Bronchial epithelial cell (primary cell): ENCODE measurements at regions not wholly inside any gene's neighbourhood (a gene's known extent, or its start where the extent isn't known, plus 50 kb on each side); places are given as distances from the start of the nearest gene placed in this dataset.
"Not testable (repeated sequence)": the region's sequence is repeated elsewhere in the genome, so short reads cannot be mapped to it uniquely, and the experiment has no call there.

ENCODE experiments used
- DNase-seq: peaks from one replicate; pipeline ENCODE4 v3.0.0-alpha.2; 2010; ENCODE audit warnings: low read depth
- FAIRE-seq: peaks from 2 replicates; lab custom pipeline; 2011; peaks lifted over from hg19 to GRCh38; lab: Jason Lieb, UNC
- H3K27me3 ChIP-seq: 2 replicates; pipeline ENCODE4 v1.5.1; 2011; ENCODE audit warnings: low read length; ENCODE audit not compliant: control insufficient read depth, insufficient read depth
- H3K36me3 ChIP-seq: 2 replicates; pipeline ENCODE4 v1.5.1; 2011; ENCODE audit warnings: low read length; ENCODE audit not compliant: control insufficient read depth, insufficient read depth
- H3K4me3 ChIP-seq: 2 replicates; pipeline ENCODE4 v1.5.1; 2011; ENCODE audit warnings: mild to moderate bottlenecking, low read depth, low read length, control low read depth
- TF ChIP-seq, protein P1 (sequence below): IDR thresholded peaks from 2 replicates; pipeline ENCODE4 v1.5.1; 2011; ENCODE audit warnings: mild to moderate bottlenecking, moderate library complexity, low read length, control low read depth, inconsistent platforms; ENCODE audit not compliant: insufficient read depth, severe bottlenecking

DNA sequence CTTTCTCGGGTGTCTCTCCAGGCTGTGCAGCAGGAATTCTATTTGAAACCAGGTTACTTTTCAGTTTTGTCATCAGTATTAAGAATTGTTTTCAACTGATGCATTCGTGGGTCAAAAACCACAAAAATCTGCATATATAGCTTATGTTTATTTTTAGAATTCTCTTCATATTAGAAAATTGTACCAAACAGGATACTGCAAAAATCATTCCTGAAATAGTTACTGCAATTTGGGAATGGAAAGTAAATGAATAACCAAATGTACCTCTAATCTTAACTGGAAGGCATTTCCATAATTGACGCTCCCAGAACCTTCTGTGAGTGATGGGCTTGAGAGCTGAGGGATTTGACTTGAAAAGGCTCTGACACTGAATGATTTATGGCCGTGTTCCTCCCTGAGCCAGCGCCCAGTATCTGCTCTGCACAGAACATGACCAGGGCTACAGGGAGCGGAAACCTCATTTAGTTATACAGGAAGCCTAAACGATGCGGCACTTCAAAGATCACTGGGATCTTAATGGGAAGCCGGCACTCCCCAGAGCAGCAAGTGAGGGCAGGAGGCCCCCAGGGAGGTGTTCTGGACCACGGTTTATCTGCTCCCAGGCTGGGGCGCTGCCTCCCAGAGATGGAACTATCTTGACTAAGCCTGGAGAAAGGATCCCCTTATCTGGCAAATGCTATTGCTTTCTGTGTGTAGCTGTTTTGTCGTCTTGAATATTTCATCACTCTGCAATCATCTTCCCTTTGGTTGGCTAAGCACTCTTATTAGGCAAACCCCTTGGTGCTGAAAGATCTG, 446.0 kb downstream of the QKI start:
- no peaks in the 10 kb centered on the region for H3K36me3 ChIP-seq
- H3K4me3 ChIP-seq, result no peak overlapping the region
- FAIRE-seq (no peak), DNase-seq (no peak)
- H3K27me3 ChIP-seq, result no peaks in the 10 kb centered on the region
- TF ChIP-seq, protein P1, sequence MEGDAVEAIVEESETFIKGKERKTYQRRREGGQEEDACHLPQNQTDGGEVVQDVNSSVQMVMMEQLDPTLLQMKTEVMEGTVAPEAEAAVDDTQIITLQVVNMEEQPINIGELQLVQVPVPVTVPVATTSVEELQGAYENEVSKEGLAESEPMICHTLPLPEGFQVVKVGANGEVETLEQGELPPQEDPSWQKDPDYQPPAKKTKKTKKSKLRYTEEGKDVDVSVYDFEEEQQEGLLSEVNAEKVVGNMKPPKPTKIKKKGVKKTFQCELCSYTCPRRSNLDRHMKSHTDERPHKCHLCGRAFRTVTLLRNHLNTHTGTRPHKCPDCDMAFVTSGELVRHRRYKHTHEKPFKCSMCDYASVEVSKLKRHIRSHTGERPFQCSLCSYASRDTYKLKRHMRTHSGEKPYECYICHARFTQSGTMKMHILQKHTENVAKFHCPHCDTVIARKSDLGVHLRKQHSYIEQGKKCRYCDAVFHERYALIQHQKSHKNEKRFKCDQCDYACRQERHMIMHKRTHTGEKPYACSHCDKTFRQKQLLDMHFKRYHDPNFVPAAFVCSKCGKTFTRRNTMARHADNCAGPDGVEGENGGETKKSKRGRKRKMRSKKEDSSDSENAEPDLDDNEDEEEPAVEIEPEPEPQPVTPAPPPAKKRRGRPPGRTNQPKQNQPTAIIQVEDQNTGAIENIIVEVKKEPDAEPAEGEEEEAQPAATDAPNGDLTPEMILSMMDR, result no peak

DNA sequence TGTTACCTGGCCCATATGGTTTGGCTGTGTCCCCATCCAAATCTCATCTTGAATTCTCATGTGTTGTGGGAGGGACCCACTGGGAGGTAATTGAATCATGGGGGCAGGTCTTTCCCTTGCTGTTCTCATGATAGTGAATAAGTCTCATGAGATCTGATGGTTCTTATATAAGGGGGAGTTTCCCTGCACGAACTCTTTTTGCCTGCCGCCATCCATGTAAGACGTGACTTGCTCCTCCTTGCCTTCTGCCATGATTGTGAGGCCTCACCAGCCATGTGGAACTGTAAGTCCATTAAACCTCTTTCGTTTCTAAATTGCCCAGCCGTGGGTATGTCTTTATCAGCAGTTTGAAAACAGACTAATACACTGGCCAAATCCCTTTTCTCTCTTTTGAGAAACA, 444.4 kb downstream of the QKI start:
- H3K27me3 ChIP-seq, H3K4me3 ChIP-seq, FAIRE-seq, H3K36me3 ChIP-seq, DNase-seq: not testable (repeated sequence)

DNA sequence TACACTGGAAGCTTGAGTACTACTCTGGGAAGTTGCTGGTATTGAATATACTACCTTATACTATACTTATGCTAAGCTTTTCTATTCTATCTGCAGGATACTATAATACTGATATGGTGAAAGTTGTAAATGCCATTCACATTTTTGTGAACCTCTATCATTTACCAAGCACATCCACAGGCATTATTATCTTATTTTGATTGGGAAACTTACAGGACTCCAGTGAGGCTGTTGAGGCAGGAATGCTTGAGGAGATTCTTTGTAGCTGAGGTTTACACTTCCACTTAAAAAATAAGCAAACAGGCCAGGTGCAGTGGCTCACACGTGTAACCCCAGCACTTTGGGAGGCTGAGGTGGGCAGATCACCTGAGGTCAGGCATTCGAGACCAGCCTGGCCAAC, 442.9 kb downstream of the QKI start:
- DNase-seq, result no peak
- Histone ChIP-seq H3K4me3 (no peak overlapping the region), H3K27me3 (no peaks in the 10 kb centered on the region), H3K36me3 (no peaks in the 10 kb centered on the region)
- TF ChIP-seq, protein P1, result no peak
- no peak for FAIRE-seq

DNA sequence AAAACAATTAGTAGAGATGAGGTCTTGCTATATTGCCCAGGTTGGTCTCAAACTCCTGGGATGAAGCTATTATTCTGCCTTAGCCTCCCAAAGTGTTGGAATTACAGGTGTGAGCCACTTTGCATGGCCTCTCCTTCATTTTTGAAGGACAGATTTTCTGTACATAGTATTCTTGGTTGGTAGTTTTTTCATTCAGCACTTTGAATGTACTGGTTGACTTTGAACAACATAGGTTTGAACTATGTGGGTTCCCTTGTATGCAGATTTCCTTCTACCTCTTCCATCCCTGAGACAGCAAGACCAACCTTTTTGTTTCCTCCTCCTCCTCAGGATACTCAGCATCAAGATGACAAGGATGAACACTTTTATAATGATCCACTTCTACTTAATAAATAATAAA, 436.4 kb downstream of the QKI start:
- no peaks in the 10 kb centered on the region for H3K36me3 ChIP-seq
- H3K4me3 ChIP-seq, result no peak overlapping the region
- no peak for FAIRE-seq
- DNase-seq, result no peak
- TF ChIP-seq, protein P1, result no peak
- no peaks in the 10 kb centered on the region for H3K27me3 ChIP-seq

DNA sequence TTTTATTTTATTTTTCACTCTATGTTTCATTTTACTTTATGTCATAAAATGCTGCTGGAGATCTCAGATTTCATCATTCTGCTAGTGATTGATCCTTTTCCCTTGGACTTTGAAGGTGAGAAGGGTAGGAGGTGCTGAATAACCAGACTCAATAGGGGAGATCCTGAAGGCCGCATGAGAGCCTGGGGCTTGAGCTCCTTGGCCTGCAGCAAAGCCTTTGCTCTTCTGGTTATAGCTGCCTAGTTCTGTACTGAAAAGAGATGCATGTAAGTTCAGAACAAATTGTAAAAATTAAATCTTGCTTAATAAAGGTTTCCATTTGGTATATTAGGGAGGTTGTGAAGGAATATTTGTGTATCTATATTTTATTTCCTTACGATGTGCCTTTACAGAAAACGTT, 430.2 kb downstream of the QKI start:
- Histone ChIP-seq H3K36me3 (no peaks in the 10 kb centered on the region), H3K27me3 (no peaks in the 10 kb centered on the region), H3K4me3 (no peak overlapping the region)
- TF ChIP-seq, protein P1, result no peak
- no peak for FAIRE-seq
- DNase-seq, result no peak

DNA sequence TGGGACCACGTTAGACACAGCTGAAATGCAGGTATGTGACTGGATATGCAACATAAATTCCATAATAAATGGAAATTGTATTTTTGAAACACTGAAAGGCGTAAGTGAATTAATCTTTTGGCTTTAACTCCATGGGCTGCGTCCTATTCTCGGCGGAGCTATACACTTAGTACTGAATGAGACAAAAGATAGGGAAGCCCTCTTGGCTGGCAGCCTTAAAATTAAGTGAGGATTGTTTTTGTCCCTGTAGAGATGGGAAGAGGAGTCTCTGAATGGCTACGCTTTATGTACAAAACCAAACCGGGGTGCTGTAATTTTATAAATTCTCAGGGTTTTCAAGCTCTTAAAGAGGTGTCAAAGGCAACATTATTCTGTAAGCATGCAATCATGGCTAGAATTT, 429.8 kb downstream of the QKI start:
- DNase-seq, result no peak
- Histone ChIP-seq H3K36me3 (no peaks in the 10 kb centered on the region), H3K4me3 (no peak overlapping the region), H3K27me3 (no peaks in the 10 kb centered on the region)
- FAIRE-seq, result no peak
- TF ChIP-seq, protein P1, result no peak
